H7 (cell line): ENCODE measurements at regions not wholly inside any gene's neighbourhood (a gene's known extent, or its start where the extent isn't known, plus 50 kb on each side); places are given as distances from the start of the nearest gene placed in this dataset.
A peak's percentile ranks its signal among the peaks of the same experiment; 100 is the strongest.

Experiments used
- DNase-seq: peaks from one replicate; pipeline ENCODE4 v3.0.0; 2012
- H3K27me3 ChIP-seq: 2 replicates; pipeline ENCODE4 v1.6.0; 2011; ENCODE audit warnings: mild to moderate bottlenecking, low read length; ENCODE audit not compliant: control insufficient read depth, insufficient read depth
- H3K36me3 ChIP-seq: replicated peaks from 2 replicates; pipeline ENCODE4 v1.5.1; 2011; ENCODE audit warnings: low read length; ENCODE audit not compliant: control insufficient read depth, insufficient read depth
- H3K4me3 ChIP-seq: 2 replicates; pipeline ENCODE4 v1.5.1; 2011; ENCODE audit warnings: low read depth, mild to moderate bottlenecking, control low read depth, low read length, moderate library complexity; ENCODE audit not compliant: insufficient read depth

DNA sequence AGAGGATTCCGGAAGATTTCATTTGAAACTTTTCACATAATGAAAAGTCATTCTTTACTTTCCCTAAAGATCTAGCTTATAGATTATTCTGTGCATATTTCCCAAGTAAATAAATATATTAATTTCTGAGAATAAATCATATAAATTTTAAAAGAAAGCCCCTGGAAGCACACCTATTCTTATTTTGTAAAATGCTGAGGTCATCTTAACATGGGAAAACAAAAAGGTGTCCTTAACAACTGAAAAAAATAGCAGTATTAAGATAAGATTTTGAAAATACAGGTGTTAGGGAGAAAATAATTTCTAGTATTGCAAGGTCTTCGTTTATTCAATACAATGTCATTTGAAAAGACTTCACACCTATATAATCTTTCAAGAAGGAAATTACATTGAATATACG is 567.5 kb upstream of the CHAC2 start:
- Histone ChIP-seq H3K36me3 (no peaks in the 10 kb centered on the region), H3K27me3 (no peaks in the 10 kb centered on the region), H3K4me3 (no peak overlapping the region)
- no peak for DNase-seq

GRCh38 chr2:53188851-53189510 is 578.6 kb upstream of the CHAC2 start:
- Histone ChIP-seq H3K36me3 (no peaks in the 10 kb centered on the region), H3K4me3 (no peak overlapping the region), H3K27me3 (no peaks in the 10 kb centered on the region)
- no peak for DNase-seq

- Histone ChIP-seq H3K27me3 (no peaks in the 10 kb centered on the region), H3K4me3 (no peak overlapping the region), H3K36me3 (no peaks in the 10 kb centered on the region)
- peak; percentile 0 for DNase-seq
Measured at GRCh38 chr2:53183581-53183980, 584.0 kb upstream of the CHAC2 start.

GRCh38 chr2:53182601-53183000 is 585.0 kb upstream of the CHAC2 start:
- DNase-seq = no peak
- no peak overlapping the region for H3K4me3 ChIP-seq
- no peaks in the 10 kb centered on the region for H3K27me3 ChIP-seq
- no peaks in the 10 kb centered on the region for H3K36me3 ChIP-seq

GRCh38 chr2:53181759-53182158 is 585.8 kb upstream of the CHAC2 start:
- no peak for DNase-seq
- Histone ChIP-seq H3K4me3 (no peak overlapping the region), H3K36me3 (no peaks in the 10 kb centered on the region), H3K27me3 (no peaks in the 10 kb centered on the region)

GRCh38 chr2:53177327-53177726 is 590.3 kb upstream of the CHAC2 start:
- H3K4me3 ChIP-seq = no peak overlapping the region
- H3K27me3 ChIP-seq = no peaks in the 10 kb centered on the region
- DNase-seq = no peak

GRCh38 chr2:53174539-53174938 is 593.1 kb upstream of the CHAC2 start:
- no peak overlapping the region for H3K4me3 ChIP-seq
- no peaks in the 10 kb centered on the region for H3K36me3 ChIP-seq
- no peaks in the 10 kb centered on the region for H3K27me3 ChIP-seq
- DNase-seq = no peak

More at GRCh38 chr2:53177327-53177726, 590.3 kb upstream of the CHAC2 start:
- H3K36me3 ChIP-seq = no peaks in the 10 kb centered on the region

GRCh38 chr2:53173698-53174455 is 593.7 kb upstream of the CHAC2 start:
- no peaks in the 10 kb centered on the region for H3K27me3 ChIP-seq

DNA sequence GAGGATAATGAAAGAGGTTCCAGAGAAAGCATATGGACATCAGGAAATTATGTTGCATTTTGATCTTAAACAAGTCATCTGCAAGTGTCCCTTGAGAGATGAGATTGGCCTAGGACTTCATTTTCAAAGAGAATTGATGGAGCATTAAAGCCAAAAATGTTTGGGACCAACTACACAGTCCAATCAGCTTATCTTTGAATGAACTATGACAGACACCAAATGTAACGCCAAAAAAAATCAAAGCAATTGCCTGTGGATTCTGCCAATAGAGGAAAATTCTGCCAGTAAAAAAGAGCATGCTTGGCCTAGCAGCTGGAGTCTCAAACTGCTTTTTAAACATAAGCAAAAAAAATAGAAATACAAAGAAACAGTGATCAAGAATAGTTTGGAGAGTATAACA is 594.5 kb upstream of the CHAC2 start:
- Histone ChIP-seq H3K4me3 (no peak overlapping the region), H3K27me3 (no peaks in the 10 kb centered on the region)
- no peak for DNase-seq

More at GRCh38 chr2:53173698-53174455, 593.7 kb upstream of the CHAC2 start:
- no peaks in the 10 kb centered on the region for H3K36me3 ChIP-seq
- DNase-seq = no peak
- H3K4me3 ChIP-seq = no peak overlapping the region

DNA sequence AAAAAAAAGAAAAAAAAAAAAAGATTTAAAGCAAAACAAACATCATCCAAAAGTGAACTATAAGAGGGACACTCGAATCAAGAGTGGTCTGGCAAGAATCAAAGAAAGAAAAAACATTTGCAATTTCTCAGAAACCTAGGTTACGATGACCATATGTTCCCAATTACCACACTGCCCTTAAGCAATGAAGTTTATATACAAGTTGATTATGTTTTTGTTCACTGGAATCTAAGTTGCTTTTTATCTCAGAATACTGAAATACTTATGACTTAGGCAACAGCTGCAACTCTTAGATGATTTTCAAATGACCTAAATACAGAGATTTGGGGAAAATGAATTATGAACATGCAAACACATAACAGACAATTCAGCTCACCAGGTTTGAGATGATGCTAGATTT is 597.1 kb upstream of the CHAC2 start:
- Histone ChIP-seq H3K36me3 (no peaks in the 10 kb centered on the region), H3K27me3 (no peaks in the 10 kb centered on the region), H3K4me3 (no peak overlapping the region)
- no peak for DNase-seq

More for the DNA sequence above, 594.5 kb upstream of the CHAC2 start:
- H3K36me3 ChIP-seq = no peaks in the 10 kb centered on the region

DNA sequence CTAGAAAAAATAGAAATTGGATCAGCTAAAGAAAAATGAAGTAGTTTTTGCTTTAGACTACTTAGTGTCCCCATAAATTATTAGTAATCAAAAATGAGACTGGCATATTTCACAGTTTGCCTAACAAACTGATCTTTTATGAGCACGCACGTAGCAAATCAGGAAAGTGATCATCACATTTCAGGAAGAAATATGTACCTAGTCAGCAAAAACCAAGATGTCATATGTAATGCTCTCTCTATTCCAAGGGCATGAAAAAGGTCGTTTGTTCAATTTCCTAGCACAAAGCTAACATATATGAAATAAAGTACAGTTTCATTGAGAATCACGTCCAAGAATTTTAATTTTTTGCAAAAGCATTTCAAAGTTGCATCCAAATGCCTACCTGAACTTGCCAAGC is 600.4 kb upstream of the CHAC2 start:
- Histone ChIP-seq H3K36me3 (no peaks in the 10 kb centered on the region), H3K27me3 (no peaks in the 10 kb centered on the region), H3K4me3 (no peak overlapping the region)
- DNase-seq = no peak

GRCh38 chr2:53150146-53150545 is 617.5 kb upstream of the CHAC2 start:
- H3K27me3 ChIP-seq = no peaks in the 10 kb centered on the region
- DNase-seq = no peak
- no peaks in the 10 kb centered on the region for H3K36me3 ChIP-seq
- no peak overlapping the region for H3K4me3 ChIP-seq

- DNase-seq = no peak
Measured at GRCh38 chr2:53148221-53148620, 619.4 kb upstream of the CHAC2 start.

GRCh38 chr2:53131416-53131815 is 636.2 kb upstream of the CHAC2 start:
- no peak for DNase-seq
- H3K36me3 ChIP-seq = no peaks in the 10 kb centered on the region
- H3K27me3 ChIP-seq = no peaks in the 10 kb centered on the region
- no peak overlapping the region for H3K4me3 ChIP-seq

More at GRCh38 chr2:53148221-53148620, 619.4 kb upstream of the CHAC2 start:
- Histone ChIP-seq H3K4me3 (no peak overlapping the region), H3K36me3 (no peaks in the 10 kb centered on the region), H3K27me3 (no peaks in the 10 kb centered on the region)

DNA sequence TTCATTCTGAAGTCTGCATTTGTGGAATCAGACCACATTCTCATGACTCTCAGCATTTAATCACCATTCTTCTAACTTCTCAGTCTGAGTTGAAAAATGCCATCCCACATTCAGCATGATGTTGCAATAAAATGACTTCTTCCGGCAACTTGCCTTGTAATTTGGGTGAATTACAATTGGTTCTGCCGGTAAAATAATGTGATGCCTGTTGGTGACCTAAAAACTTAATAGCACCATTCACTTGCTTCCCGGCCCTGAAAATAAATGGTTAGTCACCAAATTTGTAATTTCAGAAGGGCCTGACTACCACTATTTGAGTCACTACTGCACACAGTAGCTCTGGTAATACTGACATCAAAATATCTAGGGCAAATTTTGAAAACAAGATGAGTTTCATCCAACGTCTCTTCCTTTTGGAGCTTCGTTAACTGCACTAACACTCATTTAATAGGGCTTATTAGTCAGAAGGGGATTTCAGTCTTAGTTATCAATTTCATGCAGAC is 637.1 kb upstream of the CHAC2 start:
- H3K36me3 ChIP-seq = no peaks in the 10 kb centered on the region
- no peaks in the 10 kb centered on the region for H3K27me3 ChIP-seq
- no peak for DNase-seq

More for the DNA sequence above, 637.1 kb upstream of the CHAC2 start:
- H3K4me3 ChIP-seq = no peak overlapping the region
